Gastroesophageal sphincter (tissue), 3 donors: ENCODE measurements at regions not wholly inside any gene's neighbourhood (a gene's known extent, or its start where the extent isn't known, plus 50 kb on each side); places are given as distances from the start of the nearest gene placed in this dataset.

Experiments
- EP300 ChIP-seq: sonication (generic); formaldehyde crosslinking; IDR thresholded peaks from one replicate; pipeline ENCODE4 v1.6.1; 2017; ENCODE audit warnings: antibody characterized with exemption, mild to moderate bottlenecking
- POLR2A ChIP-seq, 2 donors: fragments of 450-650 bp; IDR thresholded peaks; one replicate each; pipeline ENCODE4 v1.6.1; 2017; ENCODE audit warnings: antibody characterized with exemption in 2 of 2, mild to moderate bottlenecking in 2 of 2, moderate library complexity in 1 of 2
- TF ChIP-seq, protein P1 (sequence below), 4 experiments: fragments of 200-600 bp in 2 of 4; fragments of 450-650 bp in 2 of 4; sonication (generic) in 1 of 4; IDR thresholded peaks; one replicate each; pipeline ENCODE4 v1.5.1; 2017 to 2019; ENCODE audit warnings: antibody characterized with exemption in 4 of 4, mild to moderate bottlenecking in 2 of 4, moderate library complexity in 2 of 4

DNA sequence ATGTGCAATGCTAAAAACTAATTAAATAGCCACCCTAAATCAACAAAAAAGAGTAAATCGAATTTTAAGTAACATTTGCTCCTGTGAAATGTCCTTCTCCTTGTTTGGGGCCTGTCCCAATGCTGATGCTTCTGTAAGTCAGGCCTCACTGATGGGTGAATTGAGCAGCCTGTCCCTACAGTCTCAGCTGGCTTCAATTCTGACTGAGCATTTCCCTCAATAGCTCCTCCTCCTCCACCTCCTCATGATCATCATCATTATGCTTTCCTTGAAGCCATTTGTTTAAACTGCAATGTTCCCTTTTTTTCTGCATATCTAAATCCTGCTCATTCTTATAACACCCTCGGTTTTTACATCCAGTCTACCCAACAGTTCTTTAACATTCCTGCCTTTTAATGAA lies 137.2 kb upstream of the CELF4 start:
- TF ChIP-seq, protein P1, sequence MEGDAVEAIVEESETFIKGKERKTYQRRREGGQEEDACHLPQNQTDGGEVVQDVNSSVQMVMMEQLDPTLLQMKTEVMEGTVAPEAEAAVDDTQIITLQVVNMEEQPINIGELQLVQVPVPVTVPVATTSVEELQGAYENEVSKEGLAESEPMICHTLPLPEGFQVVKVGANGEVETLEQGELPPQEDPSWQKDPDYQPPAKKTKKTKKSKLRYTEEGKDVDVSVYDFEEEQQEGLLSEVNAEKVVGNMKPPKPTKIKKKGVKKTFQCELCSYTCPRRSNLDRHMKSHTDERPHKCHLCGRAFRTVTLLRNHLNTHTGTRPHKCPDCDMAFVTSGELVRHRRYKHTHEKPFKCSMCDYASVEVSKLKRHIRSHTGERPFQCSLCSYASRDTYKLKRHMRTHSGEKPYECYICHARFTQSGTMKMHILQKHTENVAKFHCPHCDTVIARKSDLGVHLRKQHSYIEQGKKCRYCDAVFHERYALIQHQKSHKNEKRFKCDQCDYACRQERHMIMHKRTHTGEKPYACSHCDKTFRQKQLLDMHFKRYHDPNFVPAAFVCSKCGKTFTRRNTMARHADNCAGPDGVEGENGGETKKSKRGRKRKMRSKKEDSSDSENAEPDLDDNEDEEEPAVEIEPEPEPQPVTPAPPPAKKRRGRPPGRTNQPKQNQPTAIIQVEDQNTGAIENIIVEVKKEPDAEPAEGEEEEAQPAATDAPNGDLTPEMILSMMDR (IDR thresholded peaks at IDR 0.05): no peak
- TF ChIP-seq EP300: no peak
- no peak for TF ChIP-seq POLR2A (IDR thresholded peaks at IDR 0.05)
